ENCODE measurements at regions not wholly inside any gene's neighbourhood (a gene's known extent, or its start where the extent isn't known, plus 50 kb on each side); places are given as distances from the start of the nearest gene placed in this dataset.
A peak's percentile ranks its signal among the peaks of the same experiment; 100 is the strongest.
"Not testable (repeated sequence)": the region's sequence is repeated elsewhere in the genome, so short reads cannot be mapped to it uniquely, and the experiment has no call there.

GRCh38 chr9:18066608-18067007 is 407.3 kb upstream of the ADAMTSL1 start:
- ATAC-seq; DNase-seq (ENCODE audit: low spot score): not testable (repeated sequence)

GRCh38 chr9:18067548-18068120 is 406.3 kb upstream of the ADAMTSL1 start:
- DNase-seq (ENCODE audit: low spot score): no peak
- ATAC-seq: no peak

- no peak for ATAC-seq
These were observed 405.1 kb upstream of the ADAMTSL1 start for GRCh38 chr9:18068900-18069299.

GRCh38 chr9:18071651-18072060 is 402.3 kb upstream of the ADAMTSL1 start:
- DNase-seq (ENCODE audit: low spot score) (no peak), ATAC-seq (no peak)

More at GRCh38 chr9:18068900-18069299, 405.1 kb upstream of the ADAMTSL1 start:
- no peak for DNase-seq (ENCODE audit: low spot score)

- DNase-seq (ENCODE audit: low spot score) (no peak), ATAC-seq (no peak)
These were observed 401.0 kb upstream of the ADAMTSL1 start for GRCh38 chr9:18073002-18073401.

- DNase-seq (ENCODE audit: low spot score) (no peak), ATAC-seq (no peak)
These were observed 399.9 kb upstream of the ADAMTSL1 start for GRCh38 chr9:18074041-18074440.

- DNase-seq (ENCODE audit: low spot score) (no peak), ATAC-seq (peak; percentile 35)
These were observed 398.6 kb upstream of the ADAMTSL1 start for GRCh38 chr9:18075253-18075952.

GRCh38 chr9:18077941-18078678 is 395.8 kb upstream of the ADAMTSL1 start:
- no peak for ATAC-seq
- DNase-seq (ENCODE audit: low spot score): no peak

GRCh38 chr9:18092138-18092537 is 381.8 kb upstream of the ADAMTSL1 start:
- DNase-seq (ENCODE audit: low spot score) (no peak), ATAC-seq (no peak)

- DNase-seq (ENCODE audit: low spot score): no peak
These were observed 367.9 kb upstream of the ADAMTSL1 start for GRCh38 chr9:18106006-18106560.

GRCh38 chr9:18109675-18110074 is 364.3 kb upstream of the ADAMTSL1 start:
- DNase-seq (ENCODE audit: low spot score) (no peak), ATAC-seq (no peak)

More at GRCh38 chr9:18106006-18106560, 367.9 kb upstream of the ADAMTSL1 start:
- no peak for ATAC-seq

- no peak for ATAC-seq
These were observed 362.8 kb upstream of the ADAMTSL1 start for GRCh38 chr9:18111146-18111545.

GRCh38 chr9:18114559-18115475 is 359.1 kb upstream of the ADAMTSL1 start:
- ATAC-seq (no peak), DNase-seq (ENCODE audit: low spot score) (no peak)

More at GRCh38 chr9:18111146-18111545, 362.8 kb upstream of the ADAMTSL1 start:
- no peak for DNase-seq (ENCODE audit: low spot score)

- ATAC-seq (no peak), DNase-seq (ENCODE audit: low spot score) (no peak)
These were observed 355.7 kb upstream of the ADAMTSL1 start for GRCh38 chr9:18118268-18118667.

- DNase-seq (ENCODE audit: low spot score) (no peak), ATAC-seq (no peak)
These were observed 351.8 kb upstream of the ADAMTSL1 start for GRCh38 chr9:18122171-18122570.

- DNase-seq (ENCODE audit: low spot score) (no peak), ATAC-seq (no peak)
These were observed 349.2 kb upstream of the ADAMTSL1 start for GRCh38 chr9:18124760-18125159.

- no peak for DNase-seq (ENCODE audit: low spot score)
- ATAC-seq: no peak
These were observed 347.0 kb upstream of the ADAMTSL1 start for GRCh38 chr9:18126831-18127498.

- ATAC-seq (no peak), DNase-seq (ENCODE audit: low spot score) (no peak)
These were observed 346.5 kb upstream of the ADAMTSL1 start for GRCh38 chr9:18127499-18127875.

GRCh38 chr9:18129809-18130334 is 344.1 kb upstream of the ADAMTSL1 start:
- ATAC-seq (no peak), DNase-seq (ENCODE audit: low spot score) (no peak)

Data from left lobe of liver (tissue), 2 donors.